NCI-H345 treated with DMSO at 0.1 percent for 48 hours (cell line): ENCODE measurements at regions not wholly inside any gene's neighbourhood (a gene's known extent, or its start where the extent isn't known, plus 50 kb on each side); places are given as distances from the start of the nearest gene placed in this dataset.
"Not testable (repeated sequence)": the region's sequence is repeated elsewhere in the genome, so short reads cannot be mapped to it uniquely, and the experiment has no call there.

Source experiments
- DNase-seq: peaks from one replicate; lab custom pipeline; 2025; ENCODE audit not compliant: unreplicated experiment; lab: John Stamatoyannopoulos, UW

DNA sequence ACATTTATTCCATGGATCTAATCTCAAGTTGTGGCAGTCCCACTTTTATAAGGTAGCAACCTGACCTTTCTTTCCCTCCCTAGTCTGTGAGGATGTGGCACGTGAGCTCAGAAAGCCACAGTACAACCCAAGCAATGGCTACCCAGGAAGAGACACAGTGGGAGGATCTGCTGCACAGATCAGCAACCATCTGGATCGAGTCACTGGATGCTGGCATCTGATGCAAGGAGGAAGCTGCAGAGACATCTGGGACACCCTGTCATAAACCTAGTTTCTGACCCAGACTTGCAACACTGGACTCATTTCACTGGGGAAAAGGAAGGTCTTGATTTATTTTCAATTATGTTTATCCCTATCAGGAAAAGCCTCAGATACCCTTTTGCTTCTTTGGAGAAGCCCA is 327.1 kb downstream of the PAPSS1 start:
- no peak for DNase-seq

- no peak for DNase-seq
Observed at GRCh38 chr4:107392380-107392779, 327.7 kb downstream of the PAPSS1 start.

DNA sequence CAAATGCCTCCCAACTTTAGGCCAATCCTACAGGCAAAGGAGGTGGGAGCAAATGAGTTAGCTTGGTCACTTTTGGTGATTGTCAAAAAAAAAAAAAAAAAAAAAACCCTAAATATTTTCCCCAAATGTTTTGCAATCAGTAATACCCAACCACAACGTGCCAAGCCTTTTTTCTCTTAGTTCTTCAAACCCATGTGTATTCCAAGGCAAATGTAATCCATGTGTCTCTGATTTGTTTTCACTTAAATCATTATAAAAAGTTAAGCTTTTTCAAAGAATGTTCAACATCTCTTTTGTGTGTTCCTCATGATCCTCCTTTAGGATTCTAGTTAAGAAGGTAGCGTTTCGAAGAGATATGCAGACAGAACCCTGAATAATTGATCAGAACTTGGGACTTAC is 328.4 kb downstream of the PAPSS1 start:
- no peak for DNase-seq

- DNase-seq: no peak
Observed at GRCh38 chr4:107391009-107391629, 328.9 kb downstream of the PAPSS1 start.

DNA sequence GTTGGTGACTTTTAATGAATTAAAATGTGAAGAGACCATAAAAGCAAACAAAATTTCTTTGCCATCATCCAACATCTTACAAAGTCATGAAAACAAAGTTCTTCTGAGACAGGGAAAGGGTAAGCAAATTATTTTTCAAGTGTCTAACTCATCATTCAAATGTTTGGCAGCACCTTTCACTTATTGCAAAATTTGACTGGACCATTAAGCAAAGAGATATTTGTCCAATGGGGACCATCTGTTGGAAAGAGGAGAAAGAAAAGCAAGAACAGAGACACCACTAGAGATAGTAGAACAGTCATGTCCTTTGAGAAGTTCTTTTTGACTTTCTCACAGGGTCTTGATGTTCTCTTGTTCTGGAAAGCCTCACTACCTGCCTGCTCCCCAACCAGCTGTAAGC is 330.1 kb downstream of the PAPSS1 start:
- no peak for DNase-seq

GRCh38 chr4:107388736-107389274 is 331.2 kb downstream of the PAPSS1 start:
- no peak for DNase-seq

GRCh38 chr4:107380836-107381438 is 339.1 kb downstream of the PAPSS1 start:
- no peak for DNase-seq

DNA sequence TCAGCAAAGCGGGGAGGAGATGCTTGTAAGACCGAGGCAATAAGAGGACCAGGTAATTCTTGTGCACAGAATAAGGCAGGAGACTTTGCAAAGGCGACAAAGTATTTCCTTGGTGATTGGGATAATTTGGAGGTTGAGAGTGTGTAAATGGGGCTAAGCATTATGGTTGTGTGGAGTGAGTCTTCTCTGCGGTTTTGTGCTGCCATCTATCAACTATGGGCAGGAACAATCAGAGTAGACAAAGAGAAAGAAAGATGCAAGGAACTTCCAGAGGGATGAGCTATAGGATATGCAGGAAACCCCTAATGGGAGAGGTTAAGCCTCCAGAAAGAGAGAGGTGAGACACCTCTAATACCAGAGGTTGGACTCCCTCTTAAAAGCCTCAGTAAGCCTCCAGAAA is 339.8 kb downstream of the PAPSS1 start:
- no peak for DNase-seq

DNA sequence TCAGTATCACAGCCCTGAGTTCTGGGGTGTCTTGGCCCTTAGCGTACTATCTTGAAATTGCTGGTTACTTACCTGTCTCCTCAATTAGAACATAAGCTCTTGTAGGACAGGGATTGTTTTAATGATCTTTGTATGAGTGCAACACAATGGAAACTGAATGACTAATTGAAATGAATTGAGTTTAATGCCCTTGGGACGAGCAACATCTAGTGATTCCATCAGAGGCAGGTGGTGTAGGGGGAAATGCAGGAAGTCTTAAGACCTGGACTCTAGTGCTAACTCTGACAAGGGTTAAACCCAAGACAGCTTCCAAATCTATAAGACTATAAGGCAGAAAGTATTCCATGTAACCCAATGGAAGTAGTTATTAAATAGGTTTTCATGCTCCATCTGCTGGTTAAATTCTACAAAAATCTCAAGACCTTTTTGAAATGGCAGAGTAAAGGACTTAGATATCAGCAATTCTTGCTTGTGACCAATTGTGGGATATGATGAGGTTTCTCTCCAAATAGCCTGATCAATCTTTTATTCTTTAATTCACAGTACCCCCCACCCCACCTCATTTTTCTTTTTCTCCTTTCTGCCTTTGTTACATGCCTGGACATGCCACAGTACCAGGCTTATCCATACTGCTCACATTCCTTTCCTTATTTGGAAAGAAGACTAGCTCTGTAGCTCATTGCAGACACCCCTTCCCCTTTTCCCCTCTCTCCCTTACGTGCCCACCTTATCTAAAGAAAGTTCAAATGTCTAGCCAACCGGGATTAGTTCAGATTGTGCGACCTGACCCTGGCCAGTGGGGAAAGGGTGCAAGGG is 340.8 kb downstream of the PAPSS1 start:
- DNase-seq: no peak

DNA sequence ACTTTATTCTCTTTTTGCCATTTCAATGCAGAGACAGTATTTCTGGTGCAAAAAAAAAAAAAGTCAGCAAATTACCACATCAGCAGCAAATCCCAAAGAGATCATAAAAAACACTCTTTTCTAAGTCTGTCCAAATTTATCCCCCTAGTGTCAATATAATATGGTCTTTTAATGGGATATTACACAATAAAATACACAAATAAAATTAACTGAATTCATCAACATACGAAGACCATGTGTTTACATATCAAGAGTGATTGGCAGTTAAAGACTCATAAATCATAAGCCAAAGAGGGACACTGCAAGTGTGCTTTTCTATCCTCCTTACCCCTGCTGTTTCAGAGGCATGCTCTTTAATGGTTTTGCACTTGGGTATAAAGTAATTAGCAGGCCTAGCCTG is 340.2 kb upstream of the DKK2 start:
- DNase-seq: no peak

GRCh38 chr4:107366900-107367299 is 330.8 kb upstream of the DKK2 start:
- DNase-seq: no peak

GRCh38 chr4:107366016-107366735 is 330.1 kb upstream of the DKK2 start:
- no peak for DNase-seq

GRCh38 chr4:107363125-107363524 is 327.0 kb upstream of the DKK2 start:
- DNase-seq: no peak

DNA sequence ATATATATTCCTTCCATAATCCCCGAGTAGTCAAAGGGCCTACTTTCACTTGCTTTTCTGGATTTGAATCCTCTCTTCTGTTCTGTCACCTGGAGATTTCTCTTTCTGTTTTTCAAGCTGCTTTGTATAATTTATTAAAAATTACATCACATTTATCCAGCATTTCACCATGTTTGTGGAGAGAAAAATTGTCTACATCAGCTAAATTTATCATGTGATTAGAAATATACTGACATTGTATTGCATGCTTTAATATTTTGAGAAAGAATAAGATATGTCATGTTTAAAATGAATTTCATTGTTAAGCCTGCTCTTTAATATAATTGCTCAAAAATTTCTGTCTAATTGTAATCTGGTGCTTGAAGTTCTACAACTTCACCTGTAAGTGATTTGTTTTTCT is 323.1 kb upstream of the DKK2 start:
- DNase-seq: no peak

GRCh38 chr4:107354304-107354703 is 318.2 kb upstream of the DKK2 start:
- not testable (repeated sequence) for DNase-seq

GRCh38 chr4:107351196-107351595 is 315.1 kb upstream of the DKK2 start:
- no peak for DNase-seq

DNA sequence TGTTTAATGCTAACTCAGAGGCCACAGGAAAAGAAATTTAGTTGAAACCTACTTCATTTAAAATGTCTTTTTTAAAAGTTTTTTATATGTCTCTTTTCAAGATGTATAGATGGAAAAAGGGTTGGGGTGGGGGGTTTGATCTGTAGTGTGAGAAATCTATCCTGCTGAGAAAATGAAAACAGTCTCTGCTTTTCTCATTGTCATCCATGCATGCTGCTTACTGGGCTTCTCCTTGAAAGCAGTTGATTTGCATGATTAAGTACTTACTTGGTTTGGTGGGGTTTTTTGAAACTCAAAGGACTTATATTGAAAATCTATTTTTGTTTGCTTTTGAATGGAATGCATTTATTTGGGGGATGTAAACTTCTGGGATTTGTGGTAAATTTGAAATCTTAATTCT is 313.6 kb upstream of the DKK2 start:
- no peak for DNase-seq

DNA sequence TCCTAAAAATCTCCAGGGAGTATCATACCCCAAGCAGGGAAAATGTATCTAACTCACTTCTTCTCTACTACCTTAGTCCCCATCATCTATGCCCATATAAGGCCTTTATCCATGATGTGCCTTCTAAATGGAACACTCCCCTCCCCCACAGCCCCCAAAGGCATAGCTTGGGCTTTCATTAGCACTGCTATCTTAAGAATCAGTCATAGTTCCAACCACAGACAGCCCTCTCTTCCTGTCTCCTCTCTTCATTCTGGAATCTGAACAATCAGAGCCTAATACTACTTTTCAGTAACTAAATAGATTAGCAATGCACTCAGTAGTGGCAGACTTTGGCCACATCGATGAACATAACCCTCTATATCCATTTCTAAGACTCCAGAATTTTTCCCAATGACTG is 313.2 kb upstream of the DKK2 start:
- DNase-seq: no peak

GRCh38 chr4:107348188-107349050 is 312.3 kb upstream of the DKK2 start:
- no peak for DNase-seq

DNA sequence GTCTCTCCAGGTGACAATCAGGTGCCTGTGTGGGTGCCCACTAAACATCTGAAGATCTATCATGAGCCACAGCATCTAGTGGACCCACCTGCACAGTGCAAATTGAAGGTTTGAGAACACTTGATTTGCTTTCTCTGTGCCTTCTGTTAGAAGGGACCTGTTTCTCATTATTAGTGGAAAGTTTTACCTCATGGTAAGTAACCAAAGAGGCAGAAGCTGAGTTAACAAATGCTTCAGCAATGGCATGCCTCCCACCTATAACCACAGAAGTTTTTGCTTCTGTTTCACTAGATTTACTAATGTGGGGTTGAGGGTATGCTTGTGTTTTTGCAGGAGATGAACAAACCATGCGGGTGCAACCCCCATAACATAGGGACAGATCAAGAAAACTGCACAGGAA is 297.4 kb upstream of the DKK2 start:
- no peak for DNase-seq
